Ishikawa (cell line): ENCODE measurements at regions not wholly inside any gene's neighbourhood (a gene's known extent, or its start where the extent isn't known, plus 50 kb on each side); places are given as distances from the start of the nearest gene placed in this dataset.

Experiments used
- CEBPB ChIP-seq: IDR thresholded peaks from 2 replicates; pipeline ENCODE4 v1.6.1; 2012
- CREB1 ChIP-seq: IDR thresholded peaks from 2 replicates; pipeline ENCODE4 v1.6.1; 2012; ENCODE audit warnings: low read depth
- EGR1 ChIP-seq: IDR thresholded peaks from 2 replicates; pipeline ENCODE4 v1.6.1; 2012
- EP300 ChIP-seq: IDR thresholded peaks from 2 replicates; pipeline ENCODE4 v1.6.1; 2012; ENCODE audit warnings: borderline replicate concordance
- FOXM1 ChIP-seq: IDR thresholded peaks from 2 replicates; pipeline ENCODE4 v1.6.1; 2012; ENCODE audit warnings: low read depth, borderline replicate concordance
- MAX ChIP-seq: IDR thresholded peaks from 2 replicates; pipeline ENCODE4 v1.6.1; 2012
- NFIC ChIP-seq: IDR thresholded peaks from 2 replicates; pipeline ENCODE4 v1.6.1; 2012
- RAD21 ChIP-seq: IDR thresholded peaks from 2 replicates; pipeline ENCODE4 v1.6.1; 2012; ENCODE audit warnings: low read depth
- REST ChIP-seq: IDR thresholded peaks from 2 replicates; pipeline ENCODE4 v1.6.1; 2012; ENCODE audit warnings: low read depth, mild to moderate bottlenecking
- TAF1 ChIP-seq: IDR thresholded peaks from 2 replicates; pipeline ENCODE4 v1.6.1; 2012; ENCODE audit warnings: low read depth, mild to moderate bottlenecking
- TCF12 ChIP-seq: IDR thresholded peaks from 2 replicates; pipeline ENCODE4 v1.6.1; 2012; ENCODE audit warnings: low read depth
- TEAD4 ChIP-seq: IDR thresholded peaks from 2 replicates; pipeline ENCODE4 v1.6.1; 2012
- YY1 ChIP-seq: IDR thresholded peaks from 2 replicates; pipeline ENCODE4 v1.6.1; 2012; ENCODE audit warnings: low read depth
- ZBTB7A ChIP-seq: IDR thresholded peaks from 2 replicates; pipeline ENCODE4 v1.6.1; 2012; ENCODE audit warnings: low read depth
- TF ChIP-seq, protein P1 (sequence below): IDR thresholded peaks from 2 replicates; pipeline ENCODE4 v1.6.1; 2012

DNA sequence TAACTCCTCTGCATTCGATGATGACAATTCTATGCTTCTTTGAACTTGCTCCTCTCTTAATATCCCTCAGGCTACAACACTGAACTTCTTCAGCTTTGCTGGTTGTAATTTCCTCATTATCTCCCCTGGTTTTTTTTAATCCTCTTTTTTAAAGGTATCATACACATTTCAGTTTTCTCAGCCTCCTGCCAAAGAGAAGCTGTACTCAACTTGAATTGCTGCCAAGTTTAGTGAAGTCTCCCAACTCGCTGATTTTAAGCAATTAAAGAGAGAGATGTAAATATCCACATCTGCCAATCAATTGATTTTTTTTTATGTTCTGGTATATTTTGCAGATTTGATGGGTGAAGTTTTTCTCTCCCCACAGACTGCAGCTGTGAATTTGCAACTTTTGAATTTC, 817.8 kb downstream of the GALC start:
- no peak for TF ChIP-seq YY1
- TF ChIP-seq FOXM1: no peak
- TF ChIP-seq NFIC: no peak
- TF ChIP-seq, protein P1, sequence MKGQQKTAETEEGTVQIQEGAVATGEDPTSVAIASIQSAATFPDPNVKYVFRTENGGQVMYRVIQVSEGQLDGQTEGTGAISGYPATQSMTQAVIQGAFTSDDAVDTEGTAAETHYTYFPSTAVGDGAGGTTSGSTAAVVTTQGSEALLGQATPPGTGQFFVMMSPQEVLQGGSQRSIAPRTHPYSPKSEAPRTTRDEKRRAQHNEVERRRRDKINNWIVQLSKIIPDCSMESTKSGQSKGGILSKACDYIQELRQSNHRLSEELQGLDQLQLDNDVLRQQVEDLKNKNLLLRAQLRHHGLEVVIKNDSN: no peak

- TF ChIP-seq RAD21 (no peak), EP300 (no peak), NFIC (no peak), YY1 (no peak), EGR1 (no peak), TAF1 (no peak), FOXM1 (no peak), TCF12 (no peak), TEAD4 (no peak), CREB1 (no peak), CEBPB (no peak), MAX (no peak), ZBTB7A (no peak), REST (no peak)
- TF ChIP-seq, protein P1: no peak
These were observed 821.8 kb downstream of the GALC start for GRCh38 chr14:87171141-87171540.

GRCh38 chr14:87170179-87170578, 822.8 kb downstream of the GALC start:
- TF ChIP-seq TAF1 (no peak), MAX (no peak), RAD21 (no peak), REST (no peak), EP300 (no peak), NFIC (no peak), ZBTB7A (no peak), FOXM1 (no peak), YY1 (no peak), TCF12 (no peak), EGR1 (no peak), CREB1 (no peak), TEAD4 (no peak), CEBPB (no peak)
- TF ChIP-seq, protein P1: no peak

- no peak for TF ChIP-seq CREB1
- TF ChIP-seq FOXM1: no peak
- no peak for TF ChIP-seq ZBTB7A
- TF ChIP-seq TCF12: no peak
These were observed 823.6 kb downstream of the GALC start for GRCh38 chr14:87169362-87169761.

DNA sequence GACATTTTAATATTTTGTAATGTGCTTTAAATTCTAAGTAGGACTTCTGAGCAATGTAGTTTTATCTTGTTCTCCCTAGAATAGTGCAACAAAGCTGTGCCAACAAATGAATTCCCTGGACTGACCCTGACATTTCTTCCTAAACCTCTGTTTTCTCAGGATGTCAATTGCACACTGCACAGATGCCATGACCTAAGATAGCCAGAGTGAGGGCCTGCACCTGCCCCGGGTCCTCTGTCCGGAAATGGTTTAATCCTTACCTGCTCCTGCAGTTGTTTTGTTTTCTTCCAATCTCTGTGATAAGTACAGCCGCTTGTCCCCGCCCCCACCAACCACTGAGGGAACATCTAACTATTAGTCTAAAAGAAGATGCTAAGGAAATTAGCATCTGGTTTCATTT, 831.5 kb downstream of the GALC start:
- TF ChIP-seq EGR1 (no peak), TAF1 (no peak), RAD21 (no peak), YY1 (no peak), ZBTB7A (no peak), TCF12 (no peak), CEBPB (no peak), FOXM1 (no peak), MAX (no peak), CREB1 (no peak), REST (no peak), NFIC (no peak), TEAD4 (no peak), EP300 (no peak)
- TF ChIP-seq, protein P1: no peak
